HCT116 (cell line): ENCODE measurements at regions not wholly inside any gene's neighbourhood (a gene's known extent, or its start where the extent isn't known, plus 50 kb on each side); places are given as distances from the start of the nearest gene placed in this dataset.
"Not testable (repeated sequence)": the region's sequence is repeated elsewhere in the genome, so short reads cannot be mapped to it uniquely, and the experiment has no call there.

Source experiments
- ATAC-seq: fragments of 200-7000 bp; cut with Tn5 transposase; 2 replicates; pipeline ENCODE4 v1.9.1; 2020; ENCODE audit warnings: mild to moderate bottlenecking, moderate library complexity
- BruUV-seq: library from RNA; stranded (reverse); fragments of 400-500 nt; replicated peaks from 2 replicates; lab custom pipeline; 2021; lab: Mats Ljungman, UMichigan
- CTCF ChIA-PET: fragments of 300-600 bp; sonication (Branson Sonifier 250); formaldehyde crosslinking; loops from one replicate; lab custom pipeline; 2021; ENCODE audit warnings: antibody characterized with exemption; lab: Charles Lee
- POLR2A ChIA-PET: fragments of 300-600, 350-600 bp; sonication (Branson Sonifier 250); formaldehyde crosslinking; loops from one replicate; lab custom pipeline; 2021; ENCODE audit warnings: antibody characterized with exemption; lab: Charles Lee
- RAD21 ChIA-PET, 2 experiments: fragments of 300-600 bp; sonication (Branson Sonifier 250); formaldehyde crosslinking; loops; one replicate each; lab custom pipeline; 2023; ENCODE audit warnings: low total read pairs in 2 of 2; ENCODE audit not compliant: uncharacterized antibody in 2 of 2, unreplicated experiment in 2 of 2, low non-redundant PET in 1 of 2; lab: Charles Lee
- DNase-seq: peaks from one replicate; pipeline ENCODE4 v3.0.0-alpha.2; 2010; ENCODE audit warnings: low read depth, low spot score
- H2AFZ ChIP-seq: fragments of 200-600 bp; shearing (Covaris generic), sonication (generic); 2 replicates; pipeline ENCODE4 v1.6.1; 2017; ENCODE audit warnings: low read depth, mixed run types, mixed read lengths, antibody characterized with exemption, low read length; ENCODE audit not compliant: poor library complexity, severe bottlenecking
- H3K27ac ChIP-seq: 2 replicates; pipeline ENCODE4 v1.5.1; 2012; ENCODE audit warnings: low read depth, low read length
- H3K27me3 ChIP-seq: fragments of 200-600 bp; sonication (generic); 2 replicates; pipeline ENCODE4 v1.6.1; 2016; ENCODE audit warnings: mixed run types, low read length, mixed read lengths; ENCODE audit not compliant: insufficient read depth
- H3K36me3 ChIP-seq, 2 experiments: fragments of 200-500 bp in 1 of 2; fragments of 200-600 bp in 1 of 2; sonication (Bioruptor generic) in 1 of 2; sonication (generic) in 1 of 2; 2 replicates each; pipeline versions ENCODE4 v1.5.1 to v1.6.1; 2014 to 2016; ENCODE audit warnings: low read length in 2 of 2, inconsistent platforms in 1 of 2, mixed read lengths in 1 of 2, mixed run types in 1 of 2; ENCODE audit not compliant: insufficient read depth in 2 of 2, control insufficient read depth in 1 of 2
- H3K4me1 ChIP-seq, 2 experiments: fragments of 200-600 bp in 1 of 2; sonication (generic) in 1 of 2; 2 replicates each; pipeline versions ENCODE4 v1.5.1 to v1.6.1; 2012 to 2017; ENCODE audit warnings: low read length in 2 of 2, inconsistent platforms in 1 of 2, mild to moderate bottlenecking in 1 of 2, mixed read lengths in 1 of 2, mixed run types in 1 of 2, moderate library complexity in 1 of 2; ENCODE audit not compliant: insufficient read depth in 2 of 2, control insufficient read depth in 1 of 2
- H3K4me2 ChIP-seq: fragments of 200-600 bp; sonication (generic); 2 replicates; pipeline ENCODE4 v1.6.1; 2017; ENCODE audit warnings: mixed run types, low read length, mixed read lengths
- H3K4me3 ChIP-seq, 2 experiments: fragments of 200-600 bp in 1 of 2; sonication (generic) in 1 of 2; replicated peaks in 1 of 2; 2 replicates each; pipeline ENCODE4 v1.5.1; 2011 to 2016; ENCODE audit warnings: low read length in 2 of 2, control low read depth in 1 of 2, low read depth in 1 of 2, mild to moderate bottlenecking in 1 of 2, mixed read lengths in 1 of 2, mixed run types in 1 of 2
- H3K79me2 ChIP-seq: fragments of 200-600 bp; sonication (generic); 2 replicates; pipeline ENCODE4 v1.6.1; 2017; ENCODE audit warnings: mild to moderate bottlenecking, mixed run types, low read length, moderate library complexity, mixed read lengths; ENCODE audit not compliant: insufficient read depth
- H3K9ac ChIP-seq: fragments of 200-600 bp; sonication (generic); 2 replicates; pipeline ENCODE4 v1.6.1; 2016; ENCODE audit warnings: low read length, mixed read lengths
- H3K9me2 ChIP-seq: fragments of 200-600 bp; sonication (generic), shearing (Covaris generic); 2 replicates; pipeline ENCODE4 v1.6.1; 2017; ENCODE audit warnings: mixed run types, mild to moderate bottlenecking, moderate library complexity; ENCODE audit not compliant: insufficient read depth
- H3K9me3 ChIP-seq, 2 experiments: fragments of 200-500 bp in 1 of 2; fragments of 200-600 bp in 1 of 2; sonication (Bioruptor generic) in 1 of 2; sonication (generic) in 1 of 2; 2 replicates each; pipeline ENCODE4 v1.6.1; 2014 to 2017; ENCODE audit warnings: low read length in 2 of 2, mixed read lengths in 2 of 2, inconsistent platforms in 1 of 2, low read depth in 1 of 2, mild to moderate bottlenecking in 1 of 2, mixed run types in 1 of 2, moderate library complexity in 1 of 2; ENCODE audit not compliant: control insufficient read depth in 1 of 2, insufficient read depth in 1 of 2
- H4K20me1 ChIP-seq: fragments of 200-600 bp; sonication (generic), shearing (Covaris generic); 2 replicates; pipeline ENCODE4 v1.6.1; 2017; ENCODE audit warnings: mixed run types, mild to moderate bottlenecking, moderate library complexity; ENCODE audit not compliant: insufficient read depth
- ATF3 ChIP-seq: IDR thresholded peaks from 2 replicates; pipeline ENCODE4 v1.6.1; 2012
- CEBPB ChIP-seq: IDR thresholded peaks from 2 replicates; pipeline ENCODE4 v1.6.1; 2012; ENCODE audit warnings: low read depth
- ELF1 ChIP-seq: IDR thresholded peaks from 2 replicates; pipeline ENCODE4 v1.6.1; 2012; ENCODE audit warnings: low read depth, borderline replicate concordance
- EZH2 ChIP-seq: fragments of 200-600 bp; sonication (generic); IDR thresholded peaks from 2 replicates; pipeline ENCODE4 v1.6.1; 2017; ENCODE audit warnings: antibody characterized with exemption, mixed run types
- EZH2phosphoT487 ChIP-seq: fragments of 200-600 bp; IDR thresholded peaks from 2 replicates; pipeline ENCODE4 v1.6.1; 2018; ENCODE audit warnings: antibody characterized with exemption, borderline replicate concordance
- FOSL1 ChIP-seq: IDR thresholded peaks from 2 replicates; pipeline ENCODE4 v1.6.1; 2012; ENCODE audit warnings: low read depth
- MAX ChIP-seq: IDR thresholded peaks from 2 replicates; pipeline ENCODE4 v1.6.1; 2012
- POLR2AphosphoS5 ChIP-seq: IDR thresholded peaks from 2 replicates; pipeline ENCODE4 v1.6.1; 2011; ENCODE audit warnings: mild to moderate bottlenecking, low read depth, low read length, moderate library complexity
- RAD21 ChIP-seq: IDR thresholded peaks from 2 replicates; pipeline ENCODE4 v1.6.1; 2012; ENCODE audit warnings: low read depth, mild to moderate bottlenecking
- REST ChIP-seq: IDR thresholded peaks from 2 replicates; pipeline ENCODE4 v1.6.1; 2012; ENCODE audit warnings: low read depth
- SIN3A ChIP-seq: IDR thresholded peaks from 2 replicates; pipeline ENCODE4 v1.6.1; 2012; ENCODE audit warnings: low read depth
- SRF ChIP-seq: IDR thresholded peaks from 2 replicates; pipeline ENCODE4 v1.6.1; 2012; ENCODE audit warnings: low read depth
- ZFX ChIP-seq: fragments of 450-650 bp; IDR thresholded peaks from 2 replicates; pipeline ENCODE4 v1.6.1; 2017
- ZNF274 ChIP-seq: fragments of 200-500 bp; sonication (Bioruptor generic); IDR thresholded peaks from 2 replicates; pipeline ENCODE4 v1.6.1; 2014; ENCODE audit warnings: mild to moderate bottlenecking, low read depth, low read length, inconsistent platforms
- intact Hi-C: fragments of 100-400 bp; cut with micrococcal nuclease; formaldehyde crosslinking; loops from 2 replicates; pipeline ENCODE4 v1.10.0; 2022
- TF ChIP-seq, protein P1 (sequence below), 3 experiments: fragments of 200-600 bp in 1 of 3; sonication (generic) in 1 of 3; IDR thresholded peaks in 2 of 3; conservative IDR thresholded peaks in 1 of 3; 2 replicates each; pipeline ENCODE4 v1.5.1; 2012 to 2017; ENCODE audit warnings: low read depth in 2 of 3, low read length in 2 of 3, antibody characterized with exemption in 1 of 3, borderline replicate concordance in 1 of 3, control low read depth in 1 of 3, mild to moderate bottlenecking in 1 of 3, mixed read lengths in 1 of 3, mixed run types in 1 of 3, moderate library complexity in 1 of 3; ENCODE audit not compliant: insufficient read depth in 1 of 3

DNA sequence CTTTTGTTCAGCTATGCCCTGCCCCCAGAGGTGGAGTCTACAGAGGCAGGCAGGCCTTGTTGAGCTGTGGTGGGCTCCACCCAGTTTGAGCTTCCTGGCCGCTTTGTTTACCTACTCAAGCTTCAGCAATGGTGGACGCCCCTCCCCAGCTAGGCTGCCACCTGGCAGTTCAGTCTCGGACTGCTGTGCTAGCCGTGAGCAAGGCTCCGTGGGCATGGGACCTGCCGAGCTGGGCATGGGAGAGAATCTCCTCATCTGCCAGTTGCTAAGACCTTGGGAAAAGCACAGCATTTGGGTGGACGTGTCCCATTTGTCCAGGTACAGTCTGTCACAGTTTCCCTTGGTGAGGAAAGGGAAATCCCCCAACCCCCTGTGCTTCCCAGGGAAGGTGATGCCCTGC is 270.0 kb upstream of the TCERG1L start:
- BruUV-seq, H3K27ac ChIP-seq, H3K79me2 ChIP-seq, H3K4me3 ChIP-seq, H3K4me2 ChIP-seq, H2AFZ ChIP-seq, H3K27me3 ChIP-seq, POLR2A ChIA-PET, H3K4me1 ChIP-seq, H3K36me3 ChIP-seq, H3K9me3 ChIP-seq, CTCF ChIA-PET, H3K9me2 ChIP-seq, intact Hi-C loops, ATAC-seq, RAD21 ChIA-PET, DNase-seq, H3K9ac ChIP-seq, H4K20me1 ChIP-seq: not testable (repeated sequence)

GRCh38 chr10:131584287-131584686 is 272.8 kb upstream of the TCERG1L start:
- ChIA-PET CTCF (no interaction called here), RAD21 (no interaction called here), POLR2A (no interaction called here)
- Histone ChIP-seq H3K4me2 (no peak overlapping the region), H3K4me1 (no peaks in the 10 kb centered on the region), H3K9me2 (no peaks in the 10 kb centered on the region), H3K27ac (no peak overlapping the region), H3K36me3 (no peaks in the 10 kb centered on the region), H3K27me3 (no peaks in the 10 kb centered on the region), H3K4me3 (no peak overlapping the region), H3K9me3 (no peaks in the 10 kb centered on the region), H3K79me2 (no peaks in the 10 kb centered on the region), H2AFZ (no peak overlapping the region), H4K20me1 (no peaks in the 10 kb centered on the region), H3K9ac (no peak overlapping the region)
- intact Hi-C loops = no loop called here
- no peak for DNase-seq
- TF ChIP-seq REST (no peak), SRF (no peak), ZNF274 (no peak), FOSL1 (no peak), EZH2 (no peak), ZFX (no peak), ELF1 (no peak), RAD21 (no peak), MAX (no peak), POLR2AphosphoS5 (no peak), EZH2phosphoT487 (no peak), CEBPB (no peak), ATF3 (no peak), SIN3A (no peak)
- TF ChIP-seq, protein P1, sequence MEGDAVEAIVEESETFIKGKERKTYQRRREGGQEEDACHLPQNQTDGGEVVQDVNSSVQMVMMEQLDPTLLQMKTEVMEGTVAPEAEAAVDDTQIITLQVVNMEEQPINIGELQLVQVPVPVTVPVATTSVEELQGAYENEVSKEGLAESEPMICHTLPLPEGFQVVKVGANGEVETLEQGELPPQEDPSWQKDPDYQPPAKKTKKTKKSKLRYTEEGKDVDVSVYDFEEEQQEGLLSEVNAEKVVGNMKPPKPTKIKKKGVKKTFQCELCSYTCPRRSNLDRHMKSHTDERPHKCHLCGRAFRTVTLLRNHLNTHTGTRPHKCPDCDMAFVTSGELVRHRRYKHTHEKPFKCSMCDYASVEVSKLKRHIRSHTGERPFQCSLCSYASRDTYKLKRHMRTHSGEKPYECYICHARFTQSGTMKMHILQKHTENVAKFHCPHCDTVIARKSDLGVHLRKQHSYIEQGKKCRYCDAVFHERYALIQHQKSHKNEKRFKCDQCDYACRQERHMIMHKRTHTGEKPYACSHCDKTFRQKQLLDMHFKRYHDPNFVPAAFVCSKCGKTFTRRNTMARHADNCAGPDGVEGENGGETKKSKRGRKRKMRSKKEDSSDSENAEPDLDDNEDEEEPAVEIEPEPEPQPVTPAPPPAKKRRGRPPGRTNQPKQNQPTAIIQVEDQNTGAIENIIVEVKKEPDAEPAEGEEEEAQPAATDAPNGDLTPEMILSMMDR (IDR thresholded peaks at IDR 0.05 in 2 of 3, conservative IDR thresholded peaks at IDR 0.05 in 1 of 3; ENCODE audit: borderline replicate concordance in 1 of 3, insufficient read depth in 1 of 3, low read depth in 2 of 3, low read length in 2 of 3) = no peak
- BruUV-seq = no TSS peak
- ATAC-seq = no peak
